Type B pancreatic cell (in vitro differentiated cells): ENCODE measurements at regions not wholly inside any gene's neighbourhood (a gene's known extent, or its start where the extent isn't known, plus 50 kb on each side); places are given as distances from the start of the nearest gene placed in this dataset.

Source experiments
- DNase-seq: peaks from one replicate; pipeline ENCODE4 v3.0.0; 2021; ENCODE audit warnings: mixed read lengths; ENCODE audit not compliant: unreplicated experiment; ENCODE audit errors: extremely low spot score
- H3K27ac Mint-ChIP-seq: 2 replicates; pipeline ENCODE4 v1.8.0; 2021; ENCODE audit warnings: mild to moderate bottlenecking, mixed read lengths
- H3K27me3 Mint-ChIP-seq: 2 replicates; pipeline ENCODE4 v1.8.0; 2021; ENCODE audit warnings: mixed read lengths
- H3K36me3 Mint-ChIP-seq: 2 replicates; pipeline ENCODE4 v1.8.0; 2021; ENCODE audit warnings: mixed read lengths
- H3K4me1 Mint-ChIP-seq: one replicate; pipeline ENCODE4 v1.8.0; 2021; ENCODE audit warnings: mixed read lengths; ENCODE audit not compliant: unreplicated experiment
- H3K4me3 Mint-ChIP-seq: 2 replicates; pipeline ENCODE4 v1.8.0; 2021; ENCODE audit warnings: mild to moderate bottlenecking, mixed read lengths
- H3K9me3 Mint-ChIP-seq: 2 replicates; pipeline ENCODE4 v1.8.0; 2021; ENCODE audit warnings: mixed read lengths
- CTCF ChIP-seq: fragments of 200-600 bp; sonication (generic); conservative IDR thresholded peaks from 2 replicates; pipeline ENCODE4 v1.5.0; 2021; ENCODE audit warnings: antibody characterized with exemption, mild to moderate bottlenecking

GRCh38 chr10:10798864-10799192 is 218.8 kb upstream of the CELF2 start:
- no peak overlapping the region for H3K27ac Mint-ChIP-seq
- no peaks in the 10 kb centered on the region for H3K36me3 Mint-ChIP-seq
- no peak overlapping the region for H3K4me3 Mint-ChIP-seq
- H3K4me1 Mint-ChIP-seq = peaks cover 23% of the 10 kb centered on the region
- no peak for DNase-seq
- no peak for TF ChIP-seq CTCF
- H3K27me3 Mint-ChIP-seq = peaks cover 31% of the 10 kb centered on the region
- H3K9me3 Mint-ChIP-seq = no peaks in the 10 kb centered on the region

GRCh38 chr10:10800961-10801360 is 216.7 kb upstream of the CELF2 start:
- H3K27me3 Mint-ChIP-seq = peaks cover 27% of the 10 kb centered on the region
- TF ChIP-seq CTCF = no peak
- H3K4me1 Mint-ChIP-seq = peaks cover 23% of the 10 kb centered on the region

GRCh38 chr10:10803278-10803677 is 214.4 kb upstream of the CELF2 start:
- Mint-ChIP-seq H3K4me1 (peaks cover 6% of the 10 kb centered on the region), H3K27me3 (peaks cover 5% of the 10 kb centered on the region), H3K27ac (no peak overlapping the region), H3K36me3 (no peaks in the 10 kb centered on the region), H3K9me3 (peaks cover 4% of the 10 kb centered on the region), H3K4me3 (no peak overlapping the region)
- no peak for TF ChIP-seq CTCF
- DNase-seq = no peak

More at GRCh38 chr10:10800961-10801360, 216.7 kb upstream of the CELF2 start:
- no peak overlapping the region for H3K27ac Mint-ChIP-seq
- H3K36me3 Mint-ChIP-seq = no peaks in the 10 kb centered on the region
- no peak for DNase-seq
- peaks cover 4% of the 10 kb centered on the region for H3K9me3 Mint-ChIP-seq
- no peak overlapping the region for H3K4me3 Mint-ChIP-seq

GRCh38 chr10:10804061-10804460 is 213.6 kb upstream of the CELF2 start:
- no peaks in the 10 kb centered on the region for H3K4me1 Mint-ChIP-seq
- H3K9me3 Mint-ChIP-seq = peaks cover 4% of the 10 kb centered on the region
- no peak for TF ChIP-seq CTCF
- DNase-seq = no peak
- H3K36me3 Mint-ChIP-seq = no peaks in the 10 kb centered on the region
- H3K27me3 Mint-ChIP-seq = peaks cover under 1% of the 10 kb centered on the region
- no peak overlapping the region for H3K27ac Mint-ChIP-seq
- H3K4me3 Mint-ChIP-seq = no peak overlapping the region

- Mint-ChIP-seq H3K4me1 (no peaks in the 10 kb centered on the region), H3K4me3 (no peak overlapping the region), H3K27ac (no peak overlapping the region), H3K27me3 (peaks cover 4% of the 10 kb centered on the region), H3K9me3 (peaks cover 4% of the 10 kb centered on the region), H3K36me3 (no peaks in the 10 kb centered on the region)
- no peak for TF ChIP-seq CTCF
- DNase-seq = no peak
Observed at GRCh38 chr10:10804998-10805740, 212.5 kb upstream of the CELF2 start.
